Smooth muscle cell (in vitro differentiated cells): ENCODE measurements at regions not wholly inside any gene's neighbourhood (a gene's known extent, or its start where the extent isn't known, plus 50 kb on each side); places are given as distances from the start of the nearest gene placed in this dataset.

Source experiments
- DNase-seq: peaks from one replicate; lab custom pipeline; 2025; ENCODE audit not compliant: unreplicated experiment; lab: John Stamatoyannopoulos, UW
- H2AFZ ChIP-seq: fragments of 200-600 bp; sonication (generic); 2 replicates; pipeline ENCODE4 v1.6.0; 2016; ENCODE audit warnings: antibody characterized with exemption, low read depth, mild to moderate bottlenecking
- H3F3A ChIP-seq: fragments of 200-600 bp; sonication (generic); 2 replicates; pipeline ENCODE4 v1.6.0; 2017; ENCODE audit warnings: antibody characterized with exemption, low read depth
- H3K27ac ChIP-seq: fragments of 200-600 bp; sonication (generic); 2 replicates; pipeline ENCODE4 v1.5.1; 2016; ENCODE audit warnings: low read depth, mild to moderate bottlenecking
- H3K27me3 ChIP-seq: fragments of 200-600 bp; sonication (generic); 2 replicates; pipeline ENCODE4 v1.6.1; 2016; ENCODE audit warnings: low read depth, mild to moderate bottlenecking
- H3K36me3 ChIP-seq: fragments of 200-600 bp; sonication (generic); 2 replicates; pipeline ENCODE4 v1.5.1; 2016; ENCODE audit warnings: low read depth
- H3K4me1 ChIP-seq: fragments of 200-600 bp; sonication (generic); 2 replicates; pipeline ENCODE4 v1.5.1; 2016; ENCODE audit warnings: low read depth
- H3K4me2 ChIP-seq: fragments of 200-600 bp; sonication (generic); 2 replicates; pipeline ENCODE4 v1.6.0; 2016; ENCODE audit warnings: mild to moderate bottlenecking
- H3K4me3 ChIP-seq: fragments of 200-600 bp; sonication (generic); 2 replicates; pipeline ENCODE4 v1.5.1; 2016; ENCODE audit warnings: mild to moderate bottlenecking
- H3K79me2 ChIP-seq: fragments of 200-600 bp; sonication (generic); 2 replicates; pipeline ENCODE4 v1.6.0; 2016; ENCODE audit warnings: low read depth, mild to moderate bottlenecking
- H3K9ac ChIP-seq: fragments of 200-600 bp; sonication (generic); 2 replicates; pipeline ENCODE4 v1.6.0; 2016; ENCODE audit warnings: low read depth
- H3K9me3 ChIP-seq: fragments of 200-600 bp; sonication (generic); replicated peaks from 2 replicates; pipeline ENCODE4 v1.5.1; 2016; ENCODE audit warnings: low read depth
- H4K20me1 ChIP-seq: fragments of 200-600 bp; sonication (generic); 2 replicates; pipeline ENCODE4 v1.6.0; 2016; ENCODE audit warnings: low read depth
- CTCF ChIP-seq: fragments of 200-600 bp; sonication (generic); IDR thresholded peaks from 2 replicates; pipeline ENCODE4 v1.5.1; 2017; ENCODE audit warnings: borderline replicate concordance, mild to moderate bottlenecking, antibody characterized with exemption; ENCODE audit not compliant: insufficient read depth, poor library complexity, severe bottlenecking
- WGBS: methylation state at CpG from one replicate; pipeline ENCODE4 v1.1.7; 2016; ENCODE audit warnings: low lambda C conversion rate; 5-methylcytosine and 5-hydroxymethylcytosine counted together

- DNase-seq: no peak
- Histone ChIP-seq H3K9me3 (no peaks in the 10 kb centered on the region), H3F3A (no peaks in the 10 kb centered on the region), H3K79me2 (no peaks in the 10 kb centered on the region), H3K27me3 (no peaks in the 10 kb centered on the region), H3K9ac (no peak overlapping the region), H3K4me3 (no peak overlapping the region), H2AFZ (no peak overlapping the region), H4K20me1 (no peaks in the 10 kb centered on the region), H3K4me1 (no peaks in the 10 kb centered on the region), H3K27ac (no peak overlapping the region), H3K36me3 (no peaks in the 10 kb centered on the region), H3K4me2 (no peak overlapping the region)
- 100% methylated on average over 1 of the region's 1 CpG for WGBS
- TF ChIP-seq CTCF: no peak
Observed at GRCh38 chr1:25035523-25036116, 105.5 kb upstream of the RUNX3 start.

DNA sequence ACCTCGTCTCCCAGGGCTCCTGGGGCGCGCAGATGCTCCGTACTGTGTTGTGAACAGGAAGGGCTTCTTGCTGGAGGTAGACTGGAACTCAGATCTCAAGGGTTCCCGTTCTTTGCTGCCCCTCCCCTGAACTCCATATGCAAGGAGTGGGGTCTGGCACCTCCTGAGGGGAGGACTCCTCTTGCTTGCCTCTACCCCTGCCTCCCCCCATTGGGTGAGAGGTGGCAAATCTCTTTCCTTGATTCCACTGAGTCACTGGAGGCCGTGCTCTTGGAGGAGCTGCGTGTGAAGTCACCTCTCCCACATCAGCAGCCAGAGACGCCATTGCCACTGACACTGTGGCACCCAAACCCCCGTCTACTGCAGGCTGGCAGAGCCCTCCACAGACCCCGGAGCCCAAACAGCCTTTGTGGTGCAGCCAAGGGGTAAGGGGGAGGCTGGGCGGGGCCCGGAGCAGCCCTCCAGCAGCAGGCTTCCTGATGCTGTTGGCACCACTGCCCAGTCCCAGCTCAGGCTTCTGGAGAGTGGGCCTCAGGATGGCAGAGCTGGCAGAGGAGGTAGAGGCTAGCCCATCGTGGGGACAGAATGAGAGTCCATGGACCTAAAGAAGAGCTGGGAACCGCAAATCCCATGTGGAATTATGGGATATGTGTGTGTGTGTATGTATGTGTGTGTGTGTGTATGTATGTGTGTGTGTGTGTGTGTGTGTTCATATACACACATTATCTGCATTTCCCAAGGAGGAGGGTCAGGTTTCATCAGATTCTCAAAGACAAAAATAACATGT lies 104.9 kb upstream of the RUNX3 start:
- 93% methylated on average over 14 of the region's 14 CpGs for WGBS
- no peak for TF ChIP-seq CTCF
- no peak overlapping the region for H3K4me3 ChIP-seq
- no peaks in the 10 kb centered on the region for H4K20me1 ChIP-seq
- no peaks in the 10 kb centered on the region for H3K4me1 ChIP-seq
- no peaks in the 10 kb centered on the region for H3K36me3 ChIP-seq
- DNase-seq: no peak
- H3F3A ChIP-seq: no peaks in the 10 kb centered on the region
- no peak overlapping the region for H3K9ac ChIP-seq
- no peaks in the 10 kb centered on the region for H3K9me3 ChIP-seq
- no peaks in the 10 kb centered on the region for H3K79me2 ChIP-seq
- no peak overlapping the region for H3K27ac ChIP-seq
- H2AFZ ChIP-seq: no peak overlapping the region
- no peak overlapping the region for H3K4me2 ChIP-seq
- no peaks in the 10 kb centered on the region for H3K27me3 ChIP-seq

- Histone ChIP-seq H3K9ac (no peak overlapping the region), H3K4me3 (no peak overlapping the region), H3K9me3 (no peaks in the 10 kb centered on the region), H3K36me3 (no peaks in the 10 kb centered on the region), H4K20me1 (no peaks in the 10 kb centered on the region), H3K4me1 (no peaks in the 10 kb centered on the region), H3K79me2 (no peaks in the 10 kb centered on the region), H3F3A (no peaks in the 10 kb centered on the region), H3K27me3 (no peaks in the 10 kb centered on the region), H3K4me2 (no peak overlapping the region), H2AFZ (no peak overlapping the region), H3K27ac (no peak overlapping the region)
- 85% methylated on average over 28 of the region's 28 CpGs for WGBS
- DNase-seq: no peak
- no peak for TF ChIP-seq CTCF
Observed at GRCh38 chr1:25033828-25034705, 104.0 kb upstream of the RUNX3 start.
